ENCODE measurements at regions not wholly inside any gene's neighbourhood (a gene's known extent, or its start where the extent isn't known, plus 50 kb on each side); places are given as distances from the start of the nearest gene placed in this dataset.

DNA sequence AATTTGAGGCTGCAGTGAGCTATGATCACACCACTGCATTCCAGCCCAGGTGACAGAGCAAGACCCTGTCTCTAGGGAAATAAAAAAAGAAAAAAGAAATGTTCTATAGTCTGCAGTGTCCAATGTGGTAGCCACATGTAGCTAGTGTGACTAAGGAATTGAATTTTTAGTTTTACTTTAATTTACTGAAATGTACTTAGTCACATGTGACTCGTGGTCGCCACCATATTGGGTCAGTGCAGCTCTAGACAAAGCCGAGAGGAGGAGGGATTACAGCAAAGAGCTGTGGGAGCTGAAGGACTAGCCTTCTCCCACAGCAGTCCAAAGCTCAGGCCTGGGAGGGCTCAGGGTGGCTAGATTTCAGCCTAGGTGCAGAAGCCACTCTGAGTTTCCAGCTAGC lies 65.9 kb upstream of the NTRK3 start:
- DNase-seq (ENCODE audit: low read depth) = no peak

GRCh38 chr15:88321271-88321670 lies 64.7 kb upstream of the NTRK3 start:
- no peak overlapping the region for H3K4me3 ChIP-seq (ENCODE audit: low read depth, low read length)
- TF ChIP-seq, protein P1, sequence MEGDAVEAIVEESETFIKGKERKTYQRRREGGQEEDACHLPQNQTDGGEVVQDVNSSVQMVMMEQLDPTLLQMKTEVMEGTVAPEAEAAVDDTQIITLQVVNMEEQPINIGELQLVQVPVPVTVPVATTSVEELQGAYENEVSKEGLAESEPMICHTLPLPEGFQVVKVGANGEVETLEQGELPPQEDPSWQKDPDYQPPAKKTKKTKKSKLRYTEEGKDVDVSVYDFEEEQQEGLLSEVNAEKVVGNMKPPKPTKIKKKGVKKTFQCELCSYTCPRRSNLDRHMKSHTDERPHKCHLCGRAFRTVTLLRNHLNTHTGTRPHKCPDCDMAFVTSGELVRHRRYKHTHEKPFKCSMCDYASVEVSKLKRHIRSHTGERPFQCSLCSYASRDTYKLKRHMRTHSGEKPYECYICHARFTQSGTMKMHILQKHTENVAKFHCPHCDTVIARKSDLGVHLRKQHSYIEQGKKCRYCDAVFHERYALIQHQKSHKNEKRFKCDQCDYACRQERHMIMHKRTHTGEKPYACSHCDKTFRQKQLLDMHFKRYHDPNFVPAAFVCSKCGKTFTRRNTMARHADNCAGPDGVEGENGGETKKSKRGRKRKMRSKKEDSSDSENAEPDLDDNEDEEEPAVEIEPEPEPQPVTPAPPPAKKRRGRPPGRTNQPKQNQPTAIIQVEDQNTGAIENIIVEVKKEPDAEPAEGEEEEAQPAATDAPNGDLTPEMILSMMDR (conservative IDR thresholded peaks at IDR 0.05; ENCODE audit: low read depth, low read length) = no peak
- no peak for DNase-seq (ENCODE audit: low read depth)

More for the DNA sequence above, 65.9 kb upstream of the NTRK3 start:
- no peak overlapping the region for H3K4me3 ChIP-seq (ENCODE audit: low read depth, low read length)
- TF ChIP-seq, protein P1 (conservative IDR thresholded peaks at IDR 0.05; ENCODE audit: low read depth, low read length) = no peak

DNA sequence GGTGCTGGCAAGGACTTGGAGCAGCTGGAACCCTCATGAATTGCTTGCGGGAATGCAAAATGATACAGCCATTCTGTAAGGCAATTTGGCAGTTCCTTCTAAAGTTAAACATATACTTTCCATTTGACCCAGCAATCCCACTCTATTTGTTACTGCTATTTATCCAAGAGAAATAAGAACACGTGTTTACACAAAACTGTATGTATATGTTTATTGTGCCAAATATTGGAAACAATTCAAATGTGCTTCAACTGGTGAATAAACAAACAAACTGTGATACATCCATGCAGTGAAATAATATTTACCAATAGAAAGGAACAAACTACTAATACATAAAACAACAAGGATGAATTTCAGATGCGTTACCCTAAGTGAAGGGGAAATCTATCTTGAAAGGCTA lies 60.0 kb upstream of the NTRK3 start:
- TF ChIP-seq, protein P1 (conservative IDR thresholded peaks at IDR 0.05; ENCODE audit: low read depth, low read length) = no peak
- no peak for DNase-seq (ENCODE audit: low read depth)
- no peak overlapping the region for H3K4me3 ChIP-seq (ENCODE audit: low read depth, low read length)

- no peak for DNase-seq (ENCODE audit: low read depth)
- no peak overlapping the region for H3K4me3 ChIP-seq (ENCODE audit: low read depth, low read length)
- TF ChIP-seq, protein P1 (conservative IDR thresholded peaks at IDR 0.05; ENCODE audit: low read depth, low read length) = no peak
These were observed 58.8 kb upstream of the NTRK3 start for GRCh38 chr15:88315221-88315878.

DNA sequence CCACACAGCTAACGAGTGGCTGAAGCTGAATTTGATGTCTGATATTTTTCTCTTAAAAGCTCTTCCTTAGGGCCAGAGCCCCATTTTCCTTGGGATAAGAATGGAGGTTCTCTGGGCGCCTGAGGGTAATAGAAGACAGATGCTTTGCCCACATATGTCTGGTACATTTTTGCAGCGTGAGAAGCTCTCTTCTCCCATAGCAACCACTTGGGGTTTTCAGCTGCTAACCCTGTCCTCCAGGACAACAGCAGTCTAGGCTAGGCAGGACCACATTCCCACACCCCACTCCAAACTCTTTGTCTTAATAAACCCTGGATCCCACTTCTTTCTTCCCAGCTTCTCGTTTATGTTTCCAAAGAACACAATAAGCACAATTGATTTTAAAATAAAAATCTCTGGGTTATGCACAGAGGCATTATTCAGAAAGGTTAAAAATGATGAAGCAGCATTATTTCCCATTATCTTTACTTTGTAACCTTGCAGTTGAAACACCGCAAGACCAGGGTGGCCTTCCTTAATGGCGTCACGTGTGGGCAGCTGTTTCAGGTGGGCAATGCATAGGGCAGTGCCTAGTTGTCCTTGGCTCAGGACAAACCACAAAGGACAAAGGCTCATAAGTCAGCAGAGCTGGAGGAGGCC lies 56.5 kb upstream of the NTRK3 start:
- TF ChIP-seq, protein P1 (conservative IDR thresholded peaks at IDR 0.05; ENCODE audit: low read depth, low read length) = no peak
- no peak for DNase-seq (ENCODE audit: low read depth)
- no peak overlapping the region for H3K4me3 ChIP-seq (ENCODE audit: low read depth, low read length)

GRCh38 chr15:88309363-88309762 lies 52.8 kb upstream of the NTRK3 start:
- no peak for DNase-seq (ENCODE audit: low read depth)
- TF ChIP-seq, protein P1 (conservative IDR thresholded peaks at IDR 0.05; ENCODE audit: low read depth, low read length) = no peak
- no peak overlapping the region for H3K4me3 ChIP-seq (ENCODE audit: low read depth, low read length)

- no peak for DNase-seq (ENCODE audit: low read depth)
- TF ChIP-seq, protein P1 (conservative IDR thresholded peaks at IDR 0.05; ENCODE audit: low read depth, low read length) = no peak
- H3K4me3 ChIP-seq (ENCODE audit: low read depth, low read length) = no peak overlapping the region
These were observed 50.8 kb upstream of the NTRK3 start for GRCh38 chr15:88307344-88307743.
